ENCODE measurements at regions not wholly inside any gene's neighbourhood (a gene's known extent, or its start where the extent isn't known, plus 50 kb on each side); places are given as distances from the start of the nearest gene placed in this dataset.

- TF ChIP-seq POLR2A (IDR thresholded peaks at IDR 0.05; ENCODE audit: low read depth, low read length) (no peak), EZH2 (IDR thresholded peaks at IDR 0.05; ENCODE audit: borderline replicate concordance, low read depth, low read length, severe bottlenecking) (no peak), POLR2AphosphoS5 (IDR thresholded peaks at IDR 0.05; ENCODE audit: insufficient read depth, low read depth, low read length) (no peak), JUN (IDR thresholded peaks at IDR 0.05; ENCODE audit: borderline replicate concordance, insufficient read depth, insufficient read length, low read depth) (no peak), GATA2 (IDR thresholded peaks at IDR 0.05; ENCODE audit: insufficient read depth, insufficient read length, low read depth, low read length) (no peak)
- TF ChIP-seq, protein P1, sequence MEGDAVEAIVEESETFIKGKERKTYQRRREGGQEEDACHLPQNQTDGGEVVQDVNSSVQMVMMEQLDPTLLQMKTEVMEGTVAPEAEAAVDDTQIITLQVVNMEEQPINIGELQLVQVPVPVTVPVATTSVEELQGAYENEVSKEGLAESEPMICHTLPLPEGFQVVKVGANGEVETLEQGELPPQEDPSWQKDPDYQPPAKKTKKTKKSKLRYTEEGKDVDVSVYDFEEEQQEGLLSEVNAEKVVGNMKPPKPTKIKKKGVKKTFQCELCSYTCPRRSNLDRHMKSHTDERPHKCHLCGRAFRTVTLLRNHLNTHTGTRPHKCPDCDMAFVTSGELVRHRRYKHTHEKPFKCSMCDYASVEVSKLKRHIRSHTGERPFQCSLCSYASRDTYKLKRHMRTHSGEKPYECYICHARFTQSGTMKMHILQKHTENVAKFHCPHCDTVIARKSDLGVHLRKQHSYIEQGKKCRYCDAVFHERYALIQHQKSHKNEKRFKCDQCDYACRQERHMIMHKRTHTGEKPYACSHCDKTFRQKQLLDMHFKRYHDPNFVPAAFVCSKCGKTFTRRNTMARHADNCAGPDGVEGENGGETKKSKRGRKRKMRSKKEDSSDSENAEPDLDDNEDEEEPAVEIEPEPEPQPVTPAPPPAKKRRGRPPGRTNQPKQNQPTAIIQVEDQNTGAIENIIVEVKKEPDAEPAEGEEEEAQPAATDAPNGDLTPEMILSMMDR (IDR thresholded peaks at IDR 0.05; ENCODE audit: extremely low read depth in 1 of 2, insufficient read depth in 1 of 2, low read depth in 1 of 2, low read length in 2 of 2): no peak
- TF ChIP-seq, protein P2, sequence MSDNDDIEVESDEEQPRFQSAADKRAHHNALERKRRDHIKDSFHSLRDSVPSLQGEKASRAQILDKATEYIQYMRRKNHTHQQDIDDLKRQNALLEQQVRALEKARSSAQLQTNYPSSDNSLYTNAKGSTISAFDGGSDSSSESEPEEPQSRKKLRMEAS (IDR thresholded peaks at IDR 0.05; ENCODE audit: insufficient read depth, insufficient read length): no peak
These were observed 164.4 kb downstream of the RMI1 start for GRCh38 chr9:84145031-84145430.

Data from endothelial cell of umbilical vein (primary cell).